A673 (cell line): ENCODE measurements at regions not wholly inside any gene's neighbourhood (a gene's known extent, or its start where the extent isn't known, plus 50 kb on each side); places are given as distances from the start of the nearest gene placed in this dataset.

Source experiments
- BruUV-seq: library from RNA; stranded (reverse); fragments of 400-500 nt; replicated peaks from 2 replicates; lab custom pipeline; 2021; lab: Mats Ljungman, UMichigan
- CTCF ChIA-PET: fragments of 300-600 bp; sonication (Branson Sonifier 250); formaldehyde crosslinking; loops from one replicate; lab custom pipeline; 2022; ENCODE audit warnings: antibody characterized with exemption; lab: Charles Lee
- POLR2A ChIA-PET: fragments of 300-600 bp; sonication (Branson Sonifier 250); formaldehyde crosslinking; loops from one replicate; lab custom pipeline; 2022; ENCODE audit warnings: antibody characterized with exemption; ENCODE audit not compliant: low non-redundant PET; lab: Charles Lee
- DNase-seq: peaks from one replicate; pipeline ENCODE4 v3.0.0-alpha.2; 2015; ENCODE audit warnings: low spot score
- H3K27ac ChIP-seq: fragments of 200-600 bp; sonication (generic); 2 replicates; pipeline ENCODE4 v1.5.1; 2016; ENCODE audit warnings: mixed run types, low read depth, mild to moderate bottlenecking, mixed read lengths, antibody characterized with exemption, low read length; ENCODE audit not compliant: poor library complexity, severe bottlenecking
- H3K27me3 ChIP-seq: fragments of 200-600 bp; sonication (generic); replicated peaks from 2 replicates; pipeline ENCODE4 v1.6.1; 2017; ENCODE audit warnings: mixed run types, low read depth, mild to moderate bottlenecking, mixed read lengths, antibody characterized with exemption, low read length; ENCODE audit not compliant: insufficient read depth, poor library complexity
- H3K36me3 ChIP-seq: fragments of 200-600 bp; sonication (generic); 2 replicates; pipeline ENCODE4 v1.6.1; 2016; ENCODE audit warnings: mixed run types, mild to moderate bottlenecking, mixed read lengths, antibody characterized with exemption, low read length; ENCODE audit not compliant: insufficient read depth, poor library complexity, severe bottlenecking
- H3K4me1 ChIP-seq: fragments of 200-600 bp; sonication (generic); 2 replicates; pipeline ENCODE4 v1.6.1; 2017; ENCODE audit warnings: mixed run types, mild to moderate bottlenecking, mixed read lengths, antibody characterized with exemption, low read length; ENCODE audit not compliant: insufficient read depth, poor library complexity, severe bottlenecking
- H3K4me3 ChIP-seq: fragments of 200-600 bp; sonication (generic); 2 replicates; pipeline ENCODE4 v1.5.1; 2016; ENCODE audit warnings: low read depth, mixed run types, mild to moderate bottlenecking, mixed read lengths, low read length; ENCODE audit not compliant: poor library complexity, severe bottlenecking
- H3K9me3 ChIP-seq: fragments of 200-600 bp; sonication (generic); 2 replicates; pipeline ENCODE4 v1.6.1; 2016; ENCODE audit warnings: mixed run types, low read depth, mild to moderate bottlenecking, mixed read lengths, antibody characterized with exemption, low read length; ENCODE audit not compliant: poor library complexity, severe bottlenecking
- EZH2 ChIP-seq: fragments of 200-600 bp; sonication (generic); IDR thresholded peaks from 2 replicates; pipeline ENCODE4 v1.6.1; 2017; ENCODE audit warnings: borderline replicate concordance, low read depth, mild to moderate bottlenecking, mixed read lengths, antibody characterized with exemption, low read length; ENCODE audit not compliant: poor library complexity, severe bottlenecking
- intact Hi-C: fragments of 100-400 bp; cut with micrococcal nuclease; formaldehyde crosslinking; loops from one replicate; pipeline ENCODE4 v1.10.0; 2022; ENCODE audit not compliant: unreplicated experiment
- TF ChIP-seq, protein P1 (sequence below): fragments of 300-800, 200-600 bp; sonication (generic); conservative IDR thresholded peaks from 2 replicates; pipeline ENCODE4 v1.5.1; 2017; ENCODE audit warnings: low read depth, mild to moderate bottlenecking, antibody characterized with exemption, low read length, moderate library complexity, mixed read lengths

DNA sequence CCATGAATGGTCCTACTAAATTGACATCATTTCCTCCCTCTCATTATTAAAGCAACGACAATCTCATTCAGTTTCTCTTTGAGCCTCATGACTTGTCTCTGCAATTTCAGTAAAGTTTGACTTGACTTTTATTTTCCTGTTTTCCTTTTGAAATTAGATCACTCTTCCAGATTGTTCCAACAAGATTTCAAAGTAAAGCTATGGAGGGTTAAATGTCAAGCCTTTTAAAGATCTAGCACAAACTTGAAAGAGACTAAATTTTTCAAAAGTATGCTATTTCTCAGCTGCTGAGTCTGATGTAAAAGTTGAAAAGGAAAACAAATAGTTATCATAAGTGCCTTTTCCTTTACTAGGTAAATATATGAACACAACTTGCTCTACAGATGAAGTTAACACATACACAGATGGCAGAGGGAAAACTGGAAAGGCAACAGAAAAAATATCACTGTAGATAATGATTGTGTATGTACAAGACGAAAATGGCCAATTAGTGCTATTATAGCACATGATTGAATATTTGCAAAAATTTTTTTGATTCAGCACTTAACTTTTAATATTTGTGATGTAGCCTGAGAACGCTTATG is 200.6 kb downstream of the WDR11 start:
- intact Hi-C loops = no loop called here
- Histone ChIP-seq H3K4me1 (peaks cover 4% of the 10 kb centered on the region), H3K27ac (no peak overlapping the region), H3K4me3 (no peak overlapping the region), H3K36me3 (no peaks in the 10 kb centered on the region), H3K27me3 (no peaks in the 10 kb centered on the region), H3K9me3 (no peaks in the 10 kb centered on the region)
- POLR2A ChIA-PET = no interaction called here
- CTCF ChIA-PET = no interaction called here
- TF ChIP-seq EZH2 = no peak
- TF ChIP-seq, protein P1, sequence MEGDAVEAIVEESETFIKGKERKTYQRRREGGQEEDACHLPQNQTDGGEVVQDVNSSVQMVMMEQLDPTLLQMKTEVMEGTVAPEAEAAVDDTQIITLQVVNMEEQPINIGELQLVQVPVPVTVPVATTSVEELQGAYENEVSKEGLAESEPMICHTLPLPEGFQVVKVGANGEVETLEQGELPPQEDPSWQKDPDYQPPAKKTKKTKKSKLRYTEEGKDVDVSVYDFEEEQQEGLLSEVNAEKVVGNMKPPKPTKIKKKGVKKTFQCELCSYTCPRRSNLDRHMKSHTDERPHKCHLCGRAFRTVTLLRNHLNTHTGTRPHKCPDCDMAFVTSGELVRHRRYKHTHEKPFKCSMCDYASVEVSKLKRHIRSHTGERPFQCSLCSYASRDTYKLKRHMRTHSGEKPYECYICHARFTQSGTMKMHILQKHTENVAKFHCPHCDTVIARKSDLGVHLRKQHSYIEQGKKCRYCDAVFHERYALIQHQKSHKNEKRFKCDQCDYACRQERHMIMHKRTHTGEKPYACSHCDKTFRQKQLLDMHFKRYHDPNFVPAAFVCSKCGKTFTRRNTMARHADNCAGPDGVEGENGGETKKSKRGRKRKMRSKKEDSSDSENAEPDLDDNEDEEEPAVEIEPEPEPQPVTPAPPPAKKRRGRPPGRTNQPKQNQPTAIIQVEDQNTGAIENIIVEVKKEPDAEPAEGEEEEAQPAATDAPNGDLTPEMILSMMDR = no peak
- no TSS peak for BruUV-seq
- DNase-seq = no peak

DNA sequence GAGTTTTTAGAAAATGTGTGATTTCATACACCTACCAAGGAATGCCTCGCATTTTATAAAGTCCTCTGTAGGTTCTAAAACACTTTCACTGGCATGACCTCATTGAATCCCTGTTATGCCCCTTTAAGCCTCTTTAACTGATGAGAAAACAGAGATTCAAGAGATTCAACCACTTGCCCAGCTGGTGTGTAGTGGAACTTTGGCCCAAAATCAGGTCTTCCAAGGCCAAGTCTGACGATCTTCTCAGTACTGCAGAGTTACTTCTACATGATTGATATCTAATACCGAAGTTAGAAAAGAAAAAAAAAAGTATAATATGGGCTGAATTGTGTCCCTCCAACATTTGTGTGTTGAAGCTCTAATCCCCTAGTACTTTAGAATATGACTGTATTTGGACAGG is 202.0 kb downstream of the WDR11 start:
- ChIA-PET POLR2A (no interaction called here), CTCF (no interaction called here)
- DNase-seq = no peak
- H3K27ac ChIP-seq = no peak overlapping the region
- intact Hi-C loops = no loop called here
- no peaks in the 10 kb centered on the region for H3K9me3 ChIP-seq
- no peak overlapping the region for H3K4me3 ChIP-seq
- H3K36me3 ChIP-seq = no peaks in the 10 kb centered on the region
- no peaks in the 10 kb centered on the region for H3K27me3 ChIP-seq
- BruUV-seq = no TSS peak
- H3K4me1 ChIP-seq = peaks cover 18% of the 10 kb centered on the region
- TF ChIP-seq, protein P1 = no peak
- no peak for TF ChIP-seq EZH2

DNA sequence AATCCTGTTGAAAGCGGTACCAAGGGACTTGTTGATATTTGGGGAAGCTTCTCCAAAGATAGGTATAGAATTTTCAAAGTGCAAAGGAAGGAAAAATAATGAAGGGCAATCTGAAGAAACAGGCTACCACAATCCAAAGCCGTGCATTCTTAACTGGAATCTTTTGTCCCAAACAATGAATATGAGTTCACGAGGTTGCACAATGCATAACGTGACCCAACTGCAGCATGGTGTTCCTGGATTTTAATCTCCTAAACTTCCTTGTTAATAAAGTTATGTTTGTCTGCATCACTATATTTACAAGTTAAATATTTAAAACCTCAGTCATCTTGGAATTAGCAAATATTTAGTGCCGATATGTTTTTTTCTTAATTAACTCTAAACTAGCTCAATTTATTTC is 203.7 kb downstream of the WDR11 start:
- ChIA-PET POLR2A (no interaction called here), CTCF (no interaction called here)
- no TSS peak for BruUV-seq

More for the DNA sequence above, 203.7 kb downstream of the WDR11 start:
- peaks cover 27% of the 10 kb centered on the region for H3K4me1 ChIP-seq
- H3K27me3 ChIP-seq = no peaks in the 10 kb centered on the region
- no peak overlapping the region for H3K27ac ChIP-seq
- no peak for TF ChIP-seq EZH2
- TF ChIP-seq, protein P1 = no peak
- no peaks in the 10 kb centered on the region for H3K36me3 ChIP-seq
- DNase-seq = no peak
- H3K4me3 ChIP-seq = no peak overlapping the region
- no peaks in the 10 kb centered on the region for H3K9me3 ChIP-seq
- intact Hi-C loops = no loop called here
